Stimulated activated CD8-positive, alpha-beta memory T cell treated with anti-CD3 and anti-CD28 coated beads, Interleukin-7, amount 100 ng/mL, for 24 hours (primary cell): ENCODE measurements at regions not wholly inside any gene's neighbourhood (a gene's known extent, or its start where the extent isn't known, plus 50 kb on each side); places are given as distances from the start of the nearest gene placed in this dataset.

Source experiments
- DNase-seq: peaks from one replicate; pipeline ENCODE4 v3.0.0-alpha.2; 2020; ENCODE audit warnings: low read depth

DNA sequence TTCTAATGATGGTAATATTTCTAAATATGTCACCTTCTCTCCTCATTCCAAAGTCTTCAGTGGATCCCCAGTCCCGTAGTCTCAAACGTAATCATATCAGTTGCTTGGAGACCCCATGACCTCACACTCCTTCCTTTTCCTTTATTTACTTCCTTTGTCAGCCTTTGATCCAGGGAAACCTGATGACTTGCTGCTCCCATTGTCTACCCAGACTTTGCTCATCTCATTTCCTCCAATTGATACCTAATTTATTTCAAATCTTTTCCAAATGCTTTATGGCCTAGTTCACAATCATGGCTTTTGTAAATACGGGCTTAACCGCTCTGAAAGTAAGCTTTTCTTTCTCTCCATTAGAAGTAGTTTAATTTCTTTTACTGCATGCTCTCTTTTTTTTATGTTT is 402.4 kb upstream of the CYRIA start:
- DNase-seq = no peak

DNA sequence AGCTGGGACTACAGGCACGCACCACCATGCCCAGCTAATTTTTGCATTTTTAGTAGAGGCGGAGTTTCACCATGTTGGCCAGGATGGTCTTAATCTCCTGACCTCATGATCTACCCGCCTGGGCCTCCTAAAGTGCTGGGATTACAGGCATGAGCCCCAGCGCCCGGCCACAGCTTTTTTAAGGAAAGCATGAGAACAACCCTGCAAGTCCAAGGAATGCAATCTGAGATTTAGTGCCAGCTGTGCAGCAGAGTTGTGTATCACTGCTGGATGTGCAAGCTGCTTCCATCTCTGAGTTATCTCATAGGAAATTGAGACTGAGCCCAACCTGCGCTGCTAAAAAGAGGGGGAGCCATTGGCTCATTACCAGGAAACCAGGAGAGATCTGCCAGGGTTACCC is 399.9 kb upstream of the CYRIA start:
- DNase-seq = no peak

DNA sequence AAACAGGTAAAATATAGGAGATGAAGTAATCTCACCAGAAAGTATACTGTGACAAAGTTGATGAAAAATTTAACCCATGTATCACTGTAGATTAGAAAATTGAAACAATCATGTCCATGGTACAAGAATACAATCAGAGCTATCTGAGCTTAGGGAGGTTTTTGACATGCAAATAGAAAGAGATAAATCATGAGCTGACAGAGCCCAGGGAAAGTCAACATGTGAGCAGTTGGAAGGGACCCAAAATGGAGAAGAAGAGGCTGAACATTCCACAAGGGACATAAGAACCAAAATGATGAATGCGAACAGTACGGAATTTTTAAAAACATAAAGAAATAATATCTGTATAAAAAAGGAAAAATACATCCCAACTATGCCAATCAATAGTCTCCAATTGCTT is 395.4 kb upstream of the CYRIA start:
- DNase-seq = no peak

DNA sequence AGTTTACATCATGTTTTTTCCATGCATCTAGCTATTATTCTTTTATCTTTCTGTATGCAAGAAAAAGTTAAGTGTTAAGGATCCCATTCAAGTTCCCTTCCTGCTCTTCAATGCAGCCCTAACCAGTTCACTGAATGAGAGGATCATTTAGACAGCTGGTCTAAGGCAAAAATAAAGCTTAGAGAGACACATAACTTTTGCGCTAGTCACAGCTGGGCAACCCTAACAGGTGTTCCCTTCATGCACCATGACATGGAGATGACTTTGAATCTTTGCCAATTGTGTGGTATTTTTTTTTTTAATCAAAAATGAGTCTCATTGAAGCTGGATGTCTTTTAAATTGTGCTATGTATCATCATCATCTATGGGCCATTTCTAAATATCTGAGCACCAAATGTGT is 393.8 kb upstream of the CYRIA start:
- no peak for DNase-seq

DNA sequence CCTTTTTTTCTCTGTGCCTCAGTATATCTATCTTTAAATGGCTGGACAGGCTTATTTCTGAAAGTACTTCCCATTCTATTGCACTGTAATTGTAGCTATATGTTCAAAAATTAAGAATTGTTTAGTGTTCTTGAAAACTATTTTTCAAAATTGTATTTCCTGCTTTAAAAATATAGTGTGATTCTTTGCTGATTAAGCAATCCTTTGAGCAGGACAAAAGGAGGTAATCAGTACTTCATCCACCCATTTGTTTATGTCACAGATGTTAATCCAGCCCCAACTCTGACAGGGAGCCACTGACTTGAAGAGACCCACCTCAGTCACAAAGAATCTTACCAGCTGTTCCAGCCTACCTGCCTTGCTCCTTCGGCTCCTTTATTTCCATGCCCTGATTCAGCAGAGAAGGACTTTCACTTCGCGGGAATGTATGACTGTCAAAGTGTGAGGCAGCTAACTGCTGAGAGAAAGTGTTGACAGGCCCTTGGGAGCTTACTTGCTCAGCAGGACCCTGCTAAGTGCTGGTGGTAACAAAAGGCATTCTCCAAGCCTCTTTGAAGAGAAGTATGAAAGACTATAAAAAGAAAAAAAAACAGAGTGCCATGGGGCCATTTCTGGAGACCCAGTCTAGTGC is 393.3 kb upstream of the CYRIA start:
- DNase-seq = no peak

DNA sequence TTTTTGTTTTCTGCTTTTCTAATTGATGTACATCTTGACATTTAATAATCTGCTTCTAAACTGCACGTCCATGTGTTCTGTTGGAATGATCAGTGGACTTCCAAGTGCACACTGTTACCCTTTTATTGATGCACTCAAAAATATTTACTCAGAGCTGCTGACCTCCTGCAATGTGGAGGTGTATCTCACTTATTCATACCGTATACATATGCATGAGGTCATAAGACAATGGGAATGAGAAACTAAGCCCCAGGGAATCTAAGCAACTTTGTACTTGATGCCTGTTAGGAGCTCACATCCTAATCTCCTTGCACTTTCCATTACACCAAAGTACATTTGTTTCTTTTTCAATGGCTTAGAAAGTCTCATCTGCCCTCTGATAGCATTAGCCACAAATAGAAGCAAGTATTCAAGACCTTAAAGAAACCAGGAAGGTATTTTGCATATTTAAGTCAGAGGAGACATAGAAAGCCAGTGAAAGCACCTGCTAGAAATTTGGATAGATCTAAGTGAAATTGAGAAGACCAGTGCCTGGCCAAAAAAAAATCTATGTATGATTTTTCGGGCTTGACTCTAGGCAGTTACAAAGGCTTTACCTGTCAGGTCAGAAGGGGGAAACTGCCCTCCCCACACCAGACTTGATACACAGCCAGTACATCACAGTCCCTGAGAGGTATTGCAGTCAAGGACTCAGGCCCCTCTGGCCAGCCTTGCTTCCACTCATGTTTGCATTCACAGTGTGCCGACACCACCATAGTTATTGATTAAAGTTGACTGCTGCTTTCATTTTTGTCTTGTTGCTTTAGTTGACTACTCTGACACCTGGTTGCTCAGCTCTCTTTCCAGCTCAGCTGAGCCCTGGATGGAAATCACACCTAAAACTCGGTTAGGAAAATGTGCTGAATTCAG is 391.7 kb upstream of the CYRIA start:
- DNase-seq = no peak

GRCh38 chr2:17056236-17056635 is 390.6 kb upstream of the CYRIA start:
- no peak for DNase-seq

DNA sequence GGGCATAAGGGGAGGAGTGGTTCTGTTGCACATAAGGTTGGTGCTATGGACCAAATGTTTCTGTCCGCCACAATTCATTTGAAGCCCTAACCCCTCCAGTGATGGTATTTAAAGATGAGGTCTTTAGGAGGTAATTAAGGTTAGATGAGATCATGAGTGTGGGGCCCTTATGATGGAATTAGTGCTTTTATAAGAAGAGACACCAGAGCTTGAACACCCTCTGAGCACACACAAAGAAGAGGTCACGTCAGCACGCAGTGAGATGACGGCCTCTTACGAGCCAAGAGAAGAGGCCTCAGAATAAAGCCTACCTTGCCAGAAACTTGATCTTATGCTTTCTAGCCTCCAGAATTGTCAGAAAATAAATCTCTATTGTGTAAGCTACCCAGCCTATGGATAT is 386.4 kb upstream of the CYRIA start:
- DNase-seq = no peak

GRCh38 chr2:17051538-17051937 is 385.9 kb upstream of the CYRIA start:
- DNase-seq = no peak

DNA sequence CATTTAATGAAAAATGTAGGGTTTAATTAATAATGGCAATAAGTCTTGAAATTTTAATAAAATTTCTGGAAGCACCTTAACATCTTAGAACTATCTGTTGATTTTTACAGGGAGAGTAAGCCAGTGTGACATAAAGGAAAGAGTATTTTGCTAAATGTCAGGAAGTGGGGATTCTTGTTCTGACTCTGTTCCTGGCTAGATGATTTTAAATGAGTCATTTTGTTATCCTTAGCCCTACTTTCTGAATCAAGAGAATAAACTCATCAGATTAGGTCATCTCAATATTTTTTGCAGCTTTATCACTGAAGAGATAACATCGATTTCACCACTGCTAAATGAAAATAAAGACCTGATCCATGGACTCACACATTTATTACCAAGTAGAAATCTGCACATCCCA is 377.5 kb upstream of the CYRIA start:
- no peak for DNase-seq

DNA sequence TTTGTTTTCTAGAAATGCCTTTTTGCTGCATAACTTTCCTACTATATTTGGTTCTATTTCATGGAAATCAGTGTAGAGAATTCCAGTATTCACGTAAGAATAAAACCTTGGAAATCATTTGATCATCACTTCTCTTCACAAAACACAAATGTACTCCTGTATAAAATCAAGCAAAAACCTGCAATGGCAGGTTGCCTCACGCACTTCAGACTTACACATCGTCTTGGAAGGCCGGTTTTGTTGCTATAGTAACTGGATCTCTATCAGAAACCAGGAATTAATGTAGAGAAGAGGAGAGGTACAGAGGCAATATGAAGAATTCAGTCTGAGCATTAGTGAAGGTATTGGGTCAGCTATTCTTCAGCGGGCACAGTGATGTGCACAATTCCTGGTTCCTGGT is 370.7 kb upstream of the CYRIA start:
- DNase-seq = no peak

DNA sequence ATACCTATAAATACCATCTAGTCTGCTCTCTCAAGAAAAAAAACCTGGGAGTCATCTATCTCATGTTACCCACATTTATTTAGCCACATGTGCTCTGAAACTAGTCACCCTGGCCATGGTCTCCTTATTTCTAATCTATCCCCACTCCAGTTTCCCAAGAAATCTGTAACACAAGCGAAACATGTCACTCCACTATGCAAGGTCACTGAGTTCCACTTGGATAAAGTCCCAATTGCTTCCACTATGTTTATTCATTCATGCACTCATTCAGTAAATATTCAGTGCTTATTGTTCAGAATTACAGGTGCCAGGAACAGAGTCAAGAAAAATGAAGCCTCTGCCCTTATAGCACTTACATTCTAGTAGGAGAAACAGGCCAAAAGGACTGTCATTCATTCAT is 369.4 kb upstream of the CYRIA start:
- no peak for DNase-seq

DNA sequence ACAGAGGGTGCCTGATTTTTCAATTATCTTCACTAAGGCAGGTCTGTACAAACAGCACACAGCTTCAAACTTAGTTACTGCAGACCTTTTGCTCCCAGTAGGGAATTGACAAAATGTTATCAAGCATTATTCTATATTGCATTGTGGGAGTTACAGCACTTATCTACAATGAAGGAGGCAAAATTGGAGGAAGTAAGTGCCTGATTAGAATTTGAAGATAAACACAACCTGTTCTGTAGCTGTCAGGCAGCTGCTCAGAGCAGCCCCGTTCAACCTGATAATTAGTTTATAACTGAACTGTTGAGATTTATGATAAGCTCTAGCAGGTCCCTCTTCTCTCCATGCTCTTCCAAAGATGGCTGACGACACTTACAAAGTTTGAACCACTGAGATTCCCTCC is 364.4 kb upstream of the CYRIA start:
- DNase-seq = no peak

- DNase-seq = no peak
Measured at GRCh38 chr2:17012297-17012696, 346.7 kb upstream of the CYRIA start.

- no peak for DNase-seq
Measured at GRCh38 chr2:17010104-17010503, 344.5 kb upstream of the CYRIA start.

DNA sequence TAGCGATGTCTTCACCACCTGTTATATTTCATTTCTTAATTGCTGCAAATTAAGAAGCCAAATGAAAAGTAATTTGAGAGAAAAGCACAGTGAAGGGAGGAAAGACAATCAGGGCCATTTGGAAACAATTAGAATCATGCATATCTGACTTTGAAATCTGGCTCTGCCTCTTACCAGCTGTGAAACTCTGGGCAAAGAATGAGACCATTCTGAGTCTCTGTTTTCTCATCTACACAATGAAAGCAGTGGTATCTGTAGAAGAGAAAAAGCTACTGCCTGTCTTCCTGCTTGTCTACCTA is 334.5 kb upstream of the CYRIA start:
- no peak for DNase-seq

GRCh38 chr2:16999347-17000183 is 333.9 kb upstream of the CYRIA start:
- no peak for DNase-seq

DNA sequence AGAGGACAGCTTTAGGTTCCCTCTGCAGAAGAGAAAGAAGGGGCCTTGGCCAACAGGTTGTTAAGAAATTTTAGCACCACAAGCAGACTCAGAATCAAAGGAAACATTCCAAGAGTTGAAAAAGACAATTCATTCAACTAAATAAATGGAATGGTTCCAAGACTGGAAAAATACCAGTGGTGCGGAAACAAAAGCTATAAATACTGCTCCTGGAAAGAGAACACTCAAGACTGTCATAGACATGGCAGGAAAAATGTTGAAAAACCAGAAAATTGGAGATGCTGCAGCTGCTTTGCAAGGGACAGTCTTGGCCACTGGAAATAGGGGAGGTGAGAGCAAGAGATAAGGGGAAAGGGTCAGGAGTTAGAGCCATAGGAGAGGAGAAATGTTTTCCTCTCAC is 312.7 kb upstream of the CYRIA start:
- no peak for DNase-seq

GRCh38 chr2:16974688-16975087 is 309.1 kb upstream of the CYRIA start:
- no peak for DNase-seq

- DNase-seq = no peak
Measured at GRCh38 chr2:16973586-16974286, 308.1 kb upstream of the CYRIA start.

DNA sequence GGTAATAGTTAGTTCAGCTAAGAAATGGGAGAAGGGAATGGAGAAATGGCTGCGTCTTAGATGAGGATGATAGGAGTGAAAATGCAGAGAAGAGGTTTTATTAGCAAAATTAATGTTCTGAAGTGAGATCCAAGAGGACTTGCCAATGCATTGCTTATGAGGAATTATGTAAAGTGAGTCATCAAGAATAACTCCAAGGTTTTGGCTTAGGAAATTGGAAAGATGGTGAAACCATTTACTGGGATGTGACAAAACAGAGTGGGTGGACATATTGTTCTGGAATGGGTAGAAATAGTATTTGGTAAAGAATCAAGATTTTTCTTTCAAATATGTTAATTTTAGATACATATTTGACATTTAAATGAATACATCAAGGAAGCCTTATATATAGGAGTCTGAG is 306.6 kb upstream of the CYRIA start:
- no peak for DNase-seq

DNA sequence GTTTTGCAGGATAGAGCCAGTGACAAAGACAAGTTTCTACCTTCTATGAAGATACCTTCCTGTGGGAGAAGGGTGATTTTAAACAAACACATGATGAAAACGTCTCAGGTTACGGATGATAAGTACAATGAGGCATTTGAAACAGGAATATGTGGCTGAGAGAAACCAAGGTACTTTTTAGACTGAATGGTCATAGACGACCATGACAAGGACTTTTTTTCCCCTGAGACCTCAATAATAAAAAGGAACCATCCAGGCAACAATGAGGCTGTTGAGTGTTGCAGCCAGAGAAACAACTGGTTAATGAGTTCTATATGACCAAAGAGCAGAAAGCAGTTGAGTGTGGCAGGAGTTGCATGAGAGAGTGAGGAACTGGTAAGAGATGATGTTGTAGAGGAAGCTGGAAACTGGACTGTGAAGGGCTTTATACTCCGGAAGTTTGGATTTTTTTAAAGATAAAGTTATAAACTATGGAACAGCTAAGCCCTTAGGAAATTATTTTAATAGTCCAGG is 306.1 kb upstream of the CYRIA start:
- no peak for DNase-seq
